ENCODE measurements at regions not wholly inside any gene's neighbourhood (a gene's known extent, or its start where the extent isn't known, plus 50 kb on each side); places are given as distances from the start of the nearest gene placed in this dataset.

GRCh38 chr10:28397229-28397628, 94.4 kb upstream of the MPP7 start:
- Histone ChIP-seq H3K23me2 (ENCODE audit: low read depth, low read length) (no peaks in the 10 kb centered on the region), H3K4me3 (ENCODE audit: extremely low read depth in 1 of 4, insufficient read depth in 2 of 4, low read depth in 3 of 4, low read length in 4 of 4) (no peak overlapping the region), H2BK20ac (ENCODE audit: low read length) (no peak overlapping the region), H3K56ac (replicated peaks; ENCODE audit: insufficient read length, low read depth, low read length) (no peak overlapping the region), H4K5ac (ENCODE audit: insufficient read length, low read depth, low read length) (no peak overlapping the region), H4K20me1 (replicated peaks in 1 of 2; ENCODE audit: control insufficient read depth in 1 of 2, insufficient read depth in 2 of 2, low read length in 2 of 2) (no peaks in the 10 kb centered on the region), H3K27me3 (replicated peaks in 1 of 4; ENCODE audit: control insufficient read depth in 3 of 4, extremely low read depth in 1 of 4, insufficient read depth in 3 of 4, low read length in 3 of 4) (no peaks in the 10 kb centered on the region), H2AK5ac (ENCODE audit: low read depth, low read length) (no peak overlapping the region), H2BK15ac (ENCODE audit: low read length) (no peak overlapping the region), H3K4me2 (ENCODE audit: insufficient read depth in 1 of 2, low read depth in 2 of 2, low read length in 2 of 2) (no peak overlapping the region), H2BK12ac (ENCODE audit: low read depth, low read length) (no peak overlapping the region), H3K18ac (ENCODE audit: extremely low read depth, low read length) (no peak overlapping the region), H4K91ac (replicated peaks; ENCODE audit: insufficient read length, low read length) (no peak overlapping the region), H3K4ac (replicated peaks; ENCODE audit: insufficient read length, low read depth, low read length) (no peak overlapping the region), H4K8ac (ENCODE audit: extremely low read depth, insufficient read depth, low read length) (no peak overlapping the region), H3K14ac (ENCODE audit: insufficient read length) (no peak overlapping the region), H3K9ac (replicated peaks in 1 of 4; ENCODE audit: extremely low read depth in 1 of 4, low read depth in 3 of 4, low read length in 3 of 4) (no peak overlapping the region), H2BK5ac (ENCODE audit: low read depth, low read length) (no peak overlapping the region), H2BK120ac (replicated peaks; ENCODE audit: low read depth, low read length) (no peak overlapping the region), H3K27ac (ENCODE audit: low read depth, low read length) (no peak overlapping the region), H3K36me3 (ENCODE audit: control insufficient read depth in 2 of 4, insufficient read depth in 4 of 4, low read length in 3 of 4) (no peaks in the 10 kb centered on the region), H3K4me1 (replicated peaks in 1 of 4; ENCODE audit: control insufficient read depth in 3 of 4, insufficient read depth in 4 of 4, low read length in 3 of 4) (no peaks in the 10 kb centered on the region), H3K9me3 (ENCODE audit: insufficient read depth in 2 of 2, low read depth in 1 of 2, low read length in 1 of 2) (0 out of 4 replicates have a peak, but pooled peaks cover 0 to 4% of the 10 kb centered on the region in 2 experiments), H3K79me1 (ENCODE audit: low read depth, low read length) (no peaks in the 10 kb centered on the region), H3K23ac (ENCODE audit: insufficient read length) (no peak overlapping the region), H2AFZ (ENCODE audit: low read length) (no peak overlapping the region), H3K79me2 (ENCODE audit: control insufficient read depth in 1 of 2, insufficient read depth in 2 of 2, low read length in 2 of 2) (no peaks in the 10 kb centered on the region)
- DNase-seq (ENCODE audit: low read depth in 1 of 2, low spot score in 2 of 2) (no peak), FAIRE-seq (no peak)
- ChIA-PET POLR2A (ENCODE audit: partially characterized antibody) (no interaction called here), CTCF (ENCODE audit: partially characterized antibody) (no interaction called here)
- no peak for TF ChIP-seq EGR1 (IDR thresholded peaks at IDR 0.05; ENCODE audit: borderline replicate concordance, low read depth, low read length)
- 0 out of 2 replicates have a peak, but pooled peaks have one; percentile 16 for TF ChIP-seq KDM1A (IDR thresholded peaks at IDR 0.05; ENCODE audit: borderline replicate concordance, low read length)
- 94% methylated on average over 6 of the region's 6 CpGs; no CpG with 5 or more reads in 1 of the 2 experiments for WGBS, 2 experiments (ENCODE audit: extremely low coverage in 1 of 2, insufficient coverage in 1 of 2, insufficient read length in 1 of 2, insufficient replicate concordance in 2 of 2, low coverage in 1 of 2, low lambda C conversion rate in 2 of 2, missing lambda C conversion rate in 1 of 2)

All from H1 (cell line).